ENCODE measurements at regions not wholly inside any gene's neighbourhood (a gene's known extent, or its start where the extent isn't known, plus 50 kb on each side); places are given as distances from the start of the nearest gene placed in this dataset.

GRCh38 chr4:128347930-128348660 is 60.5 kb upstream of the PGRMC2 start:
- no peak for DNase-seq

GRCh38 chr4:128347175-128347868 is 59.7 kb upstream of the PGRMC2 start:
- DNase-seq = no peak

GRCh38 chr4:128346054-128346716 is 58.6 kb upstream of the PGRMC2 start:
- no peak for DNase-seq

- DNase-seq = no peak
Measured at GRCh38 chr4:128345650-128346049, 58.0 kb upstream of the PGRMC2 start.

- no peak for DNase-seq
Measured at GRCh38 chr4:128342762-128343161, 55.1 kb upstream of the PGRMC2 start.

- DNase-seq = no peak
Measured at GRCh38 chr4:128341634-128342033, 54.0 kb upstream of the PGRMC2 start.

- DNase-seq = no peak
Measured at GRCh38 chr4:128338634-128339355, 51.2 kb upstream of the PGRMC2 start.

- no peak for DNase-seq
Measured at GRCh38 chr4:128337863-128338262, 50.2 kb upstream of the PGRMC2 start.

Measured in NCI-H1417 treated with DMSO at 0.1 percent for 48 hours (cell line).